ENCODE measurements at regions not wholly inside any gene's neighbourhood (a gene's known extent, or its start where the extent isn't known, plus 50 kb on each side); places are given as distances from the start of the nearest gene placed in this dataset.

DNA sequence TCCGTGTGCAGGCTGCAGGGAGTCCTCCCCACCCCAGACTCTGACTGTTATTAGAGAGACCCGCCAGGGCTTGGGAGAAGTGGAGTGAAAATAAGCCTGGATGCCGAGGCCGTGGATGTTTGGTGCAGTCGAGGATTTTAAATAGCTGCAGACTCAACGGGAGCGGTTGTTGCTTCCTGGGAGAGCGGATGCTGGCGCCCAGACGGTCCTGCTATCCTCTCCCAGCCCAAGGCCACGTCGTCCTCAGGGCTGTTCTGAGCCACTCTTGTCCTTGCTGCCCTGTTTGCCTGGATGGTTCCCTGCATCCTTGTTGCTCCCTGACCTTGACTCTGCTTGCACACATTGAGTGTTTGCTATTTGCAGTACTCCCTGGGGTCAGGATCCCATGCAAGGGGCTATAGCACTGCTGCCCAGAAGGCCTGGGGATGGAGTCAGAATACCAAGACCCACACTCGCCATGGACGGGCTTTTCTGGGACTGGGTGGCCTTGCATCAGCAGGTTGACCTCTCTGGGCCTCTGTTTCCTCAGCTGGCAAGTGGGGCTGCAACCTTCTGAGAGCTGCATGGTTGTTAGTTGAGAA lies 205.3 kb upstream of the C1orf174 start:
- in situ Hi-C loops (cut with HindIII; ENCODE audit: low pct_unique_long_range_greater_than_20kb, low sequenced_read_pairs), result no loop called here
- CTCF ChIA-PET, result no interaction called here
- H3K27ac ChIP-seq (ENCODE audit: low read length), result no peak overlapping the region
- H3K9me3 ChIP-seq (ENCODE audit: control insufficient read depth, insufficient read depth, low read depth, low read length), result no peaks in the 10 kb centered on the region
- BruUV-seq (replicated peaks), result no TSS peak
- TF ChIP-seq, protein P1, sequence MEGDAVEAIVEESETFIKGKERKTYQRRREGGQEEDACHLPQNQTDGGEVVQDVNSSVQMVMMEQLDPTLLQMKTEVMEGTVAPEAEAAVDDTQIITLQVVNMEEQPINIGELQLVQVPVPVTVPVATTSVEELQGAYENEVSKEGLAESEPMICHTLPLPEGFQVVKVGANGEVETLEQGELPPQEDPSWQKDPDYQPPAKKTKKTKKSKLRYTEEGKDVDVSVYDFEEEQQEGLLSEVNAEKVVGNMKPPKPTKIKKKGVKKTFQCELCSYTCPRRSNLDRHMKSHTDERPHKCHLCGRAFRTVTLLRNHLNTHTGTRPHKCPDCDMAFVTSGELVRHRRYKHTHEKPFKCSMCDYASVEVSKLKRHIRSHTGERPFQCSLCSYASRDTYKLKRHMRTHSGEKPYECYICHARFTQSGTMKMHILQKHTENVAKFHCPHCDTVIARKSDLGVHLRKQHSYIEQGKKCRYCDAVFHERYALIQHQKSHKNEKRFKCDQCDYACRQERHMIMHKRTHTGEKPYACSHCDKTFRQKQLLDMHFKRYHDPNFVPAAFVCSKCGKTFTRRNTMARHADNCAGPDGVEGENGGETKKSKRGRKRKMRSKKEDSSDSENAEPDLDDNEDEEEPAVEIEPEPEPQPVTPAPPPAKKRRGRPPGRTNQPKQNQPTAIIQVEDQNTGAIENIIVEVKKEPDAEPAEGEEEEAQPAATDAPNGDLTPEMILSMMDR (IDR thresholded peaks at IDR 0.05), result no peak
- TF ChIP-seq POLR2AphosphoS5 (IDR thresholded peaks at IDR 0.05; ENCODE audit: low read depth, low read length) (no peak), TCF7L2 (IDR thresholded peaks at IDR 0.05; ENCODE audit: low read depth, low read length) (no peak), SIN3A (IDR thresholded peaks at IDR 0.05; ENCODE audit: borderline replicate concordance, insufficient read depth, low read depth, low read length) (no peak)
- TF ChIP-seq, protein P2, sequence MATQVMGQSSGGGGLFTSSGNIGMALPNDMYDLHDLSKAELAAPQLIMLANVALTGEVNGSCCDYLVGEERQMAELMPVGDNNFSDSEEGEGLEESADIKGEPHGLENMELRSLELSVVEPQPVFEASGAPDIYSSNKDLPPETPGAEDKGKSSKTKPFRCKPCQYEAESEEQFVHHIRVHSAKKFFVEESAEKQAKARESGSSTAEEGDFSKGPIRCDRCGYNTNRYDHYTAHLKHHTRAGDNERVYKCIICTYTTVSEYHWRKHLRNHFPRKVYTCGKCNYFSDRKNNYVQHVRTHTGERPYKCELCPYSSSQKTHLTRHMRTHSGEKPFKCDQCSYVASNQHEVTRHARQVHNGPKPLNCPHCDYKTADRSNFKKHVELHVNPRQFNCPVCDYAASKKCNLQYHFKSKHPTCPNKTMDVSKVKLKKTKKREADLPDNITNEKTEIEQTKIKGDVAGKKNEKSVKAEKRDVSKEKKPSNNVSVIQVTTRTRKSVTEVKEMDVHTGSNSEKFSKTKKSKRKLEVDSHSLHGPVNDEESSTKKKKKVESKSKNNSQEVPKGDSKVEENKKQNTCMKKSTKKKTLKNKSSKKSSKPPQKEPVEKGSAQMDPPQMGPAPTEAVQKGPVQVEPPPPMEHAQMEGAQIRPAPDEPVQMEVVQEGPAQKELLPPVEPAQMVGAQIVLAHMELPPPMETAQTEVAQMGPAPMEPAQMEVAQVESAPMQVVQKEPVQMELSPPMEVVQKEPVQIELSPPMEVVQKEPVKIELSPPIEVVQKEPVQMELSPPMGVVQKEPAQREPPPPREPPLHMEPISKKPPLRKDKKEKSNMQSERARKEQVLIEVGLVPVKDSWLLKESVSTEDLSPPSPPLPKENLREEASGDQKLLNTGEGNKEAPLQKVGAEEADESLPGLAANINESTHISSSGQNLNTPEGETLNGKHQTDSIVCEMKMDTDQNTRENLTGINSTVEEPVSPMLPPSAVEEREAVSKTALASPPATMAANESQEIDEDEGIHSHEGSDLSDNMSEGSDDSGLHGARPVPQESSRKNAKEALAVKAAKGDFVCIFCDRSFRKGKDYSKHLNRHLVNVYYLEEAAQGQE (IDR thresholded peaks at IDR 0.05; ENCODE audit: insufficient read depth in 1 of 2, low read depth in 2 of 2, low read length in 1 of 2), result no peak
- H3K27me3 ChIP-seq (ENCODE audit: control insufficient read depth, insufficient read depth, low read length), result peaks cover 6% of the 10 kb centered on the region
- H3K4me3 ChIP-seq (ENCODE audit: low read depth in 2 of 2, low read length in 2 of 2), result no peak overlapping the region
- H3K4me1 ChIP-seq (ENCODE audit: control insufficient read depth, insufficient read depth, low read length), result no peaks in the 10 kb centered on the region
- POLR2A ChIA-PET, result no interaction called here
- H3K36me3 ChIP-seq (ENCODE audit: control insufficient read depth, insufficient read depth, low read length), result no peaks in the 10 kb centered on the region
- intact Hi-C loops (cut with micrococcal nuclease; ENCODE audit: unreplicated experiment), result no loop called here
- ATAC-seq (no peak), DNase-seq (ENCODE audit: low read depth, low spot score) (no peak)

DNA sequence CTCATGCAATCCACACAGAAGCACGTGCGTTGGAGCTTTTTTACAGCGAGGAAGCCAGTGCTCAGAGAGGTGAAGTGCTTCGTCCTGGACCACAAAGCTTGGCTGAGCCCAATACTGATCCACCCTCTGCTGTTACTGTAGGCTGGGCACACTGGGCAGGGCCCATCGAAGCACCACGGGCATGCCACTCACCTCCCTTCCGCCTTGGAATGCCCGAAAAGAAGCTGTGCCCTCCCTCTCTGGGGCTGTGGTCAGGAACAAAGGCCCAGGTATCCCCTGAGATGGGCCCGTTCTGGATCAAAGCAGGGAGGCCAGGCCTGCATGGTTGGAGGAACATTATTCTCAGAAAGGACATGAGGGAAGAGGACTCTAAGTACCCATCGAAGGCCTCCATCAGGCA lies 206.7 kb upstream of the C1orf174 start:
- Histone ChIP-seq H3K27ac (ENCODE audit: low read length) (no peak overlapping the region), H3K27me3 (ENCODE audit: control insufficient read depth, insufficient read depth, low read length) (peaks cover 9% of the 10 kb centered on the region), H3K4me3 (ENCODE audit: low read depth in 2 of 2, low read length in 2 of 2) (no peak overlapping the region), H3K4me1 (ENCODE audit: control insufficient read depth, insufficient read depth, low read length) (no peaks in the 10 kb centered on the region), H3K9me3 (ENCODE audit: control insufficient read depth, insufficient read depth, low read depth, low read length) (no peaks in the 10 kb centered on the region), H3K36me3 (ENCODE audit: control insufficient read depth, insufficient read depth, low read length) (no peaks in the 10 kb centered on the region)
- intact Hi-C loops (cut with micrococcal nuclease; ENCODE audit: unreplicated experiment), result no loop called here
- in situ Hi-C loops (cut with HindIII; ENCODE audit: low pct_unique_long_range_greater_than_20kb, low sequenced_read_pairs), result no loop called here
- POLR2A ChIA-PET, result no interaction called here
- no TSS peak for BruUV-seq (replicated peaks)
- CTCF ChIA-PET, result no interaction called here
- no peak for DNase-seq (ENCODE audit: low read depth, low spot score)
- ATAC-seq, result no peak
- TF ChIP-seq, protein P2 (IDR thresholded peaks at IDR 0.05; ENCODE audit: insufficient read depth in 1 of 2, low read depth in 2 of 2, low read length in 1 of 2), result no peak
- TF ChIP-seq POLR2AphosphoS5 (IDR thresholded peaks at IDR 0.05; ENCODE audit: low read depth, low read length) (no peak), TCF7L2 (IDR thresholded peaks at IDR 0.05; ENCODE audit: low read depth, low read length) (no peak), SIN3A (IDR thresholded peaks at IDR 0.05; ENCODE audit: borderline replicate concordance, insufficient read depth, low read depth, low read length) (no peak)
- TF ChIP-seq, protein P1 (IDR thresholded peaks at IDR 0.05), result no peak

All from Panc1 (cell line).